Suprapubic skin (tissue), 4 donors: ENCODE measurements at regions not wholly inside any gene's neighbourhood (a gene's known extent, or its start where the extent isn't known, plus 50 kb on each side); places are given as distances from the start of the nearest gene placed in this dataset.

Source experiments
- EP300 ChIP-seq: sonication (generic); formaldehyde crosslinking; IDR thresholded peaks from one replicate; pipeline ENCODE4 v1.6.1; 2017; ENCODE audit warnings: antibody characterized with exemption
- POLR2A ChIP-seq, 2 donors: fragments of 450-650 bp; IDR thresholded peaks; one replicate each; pipeline ENCODE4 v1.6.1; 2017; ENCODE audit warnings: antibody characterized with exemption in 2 of 2, mild to moderate bottlenecking in 2 of 2, moderate library complexity in 2 of 2
- POLR2AphosphoS5 ChIP-seq, 3 donors: sonication (generic); formaldehyde crosslinking; IDR thresholded peaks; one replicate each; pipeline ENCODE4 v1.6.1; 2017; ENCODE audit warnings: antibody characterized with exemption in 3 of 3
- TF ChIP-seq, protein P1 (sequence below), 2 donors: fragments of 200-600 bp in 1 of 2; fragments of 450-650 bp in 1 of 2; sonication (generic) in 1 of 2; IDR thresholded peaks; one replicate each; pipeline ENCODE4 v1.5.1; 2016 to 2019; ENCODE audit warnings: antibody characterized with exemption in 2 of 2, mild to moderate bottlenecking in 1 of 2, moderate library complexity in 1 of 2

DNA sequence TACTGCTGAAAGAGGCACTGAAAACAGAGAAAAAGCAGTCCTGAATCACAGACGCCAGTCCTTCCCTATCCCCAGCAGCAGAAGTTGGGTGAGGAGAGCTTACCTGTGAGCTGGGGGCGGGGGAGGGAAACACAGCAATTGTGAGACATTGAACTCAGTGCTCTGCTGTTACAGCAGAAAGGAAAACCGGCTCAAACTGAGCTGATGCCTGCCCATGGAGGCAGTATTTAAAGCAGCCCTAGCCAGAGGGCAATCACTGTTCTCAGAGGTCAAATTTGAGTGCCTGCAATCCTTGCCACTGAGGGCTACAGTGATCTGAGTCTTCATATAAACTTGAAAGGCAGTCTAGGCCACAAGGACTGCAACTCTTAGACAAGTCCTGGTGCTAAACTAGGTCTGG is 220.7 kb downstream of the GRXCR1 start:
- TF ChIP-seq, protein P1, sequence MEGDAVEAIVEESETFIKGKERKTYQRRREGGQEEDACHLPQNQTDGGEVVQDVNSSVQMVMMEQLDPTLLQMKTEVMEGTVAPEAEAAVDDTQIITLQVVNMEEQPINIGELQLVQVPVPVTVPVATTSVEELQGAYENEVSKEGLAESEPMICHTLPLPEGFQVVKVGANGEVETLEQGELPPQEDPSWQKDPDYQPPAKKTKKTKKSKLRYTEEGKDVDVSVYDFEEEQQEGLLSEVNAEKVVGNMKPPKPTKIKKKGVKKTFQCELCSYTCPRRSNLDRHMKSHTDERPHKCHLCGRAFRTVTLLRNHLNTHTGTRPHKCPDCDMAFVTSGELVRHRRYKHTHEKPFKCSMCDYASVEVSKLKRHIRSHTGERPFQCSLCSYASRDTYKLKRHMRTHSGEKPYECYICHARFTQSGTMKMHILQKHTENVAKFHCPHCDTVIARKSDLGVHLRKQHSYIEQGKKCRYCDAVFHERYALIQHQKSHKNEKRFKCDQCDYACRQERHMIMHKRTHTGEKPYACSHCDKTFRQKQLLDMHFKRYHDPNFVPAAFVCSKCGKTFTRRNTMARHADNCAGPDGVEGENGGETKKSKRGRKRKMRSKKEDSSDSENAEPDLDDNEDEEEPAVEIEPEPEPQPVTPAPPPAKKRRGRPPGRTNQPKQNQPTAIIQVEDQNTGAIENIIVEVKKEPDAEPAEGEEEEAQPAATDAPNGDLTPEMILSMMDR (IDR thresholded peaks at IDR 0.05) = no peak
- TF ChIP-seq POLR2A (IDR thresholded peaks at IDR 0.05) (no peak), EP300 (no peak), POLR2AphosphoS5 (IDR thresholded peaks at IDR 0.05) (no peak)
